ENCODE measurements at regions not wholly inside any gene's neighbourhood (a gene's known extent, or its start where the extent isn't known, plus 50 kb on each side); places are given as distances from the start of the nearest gene placed in this dataset.

GRCh38 chr13:84923831-84924230 lies 875.4 kb downstream of the SLITRK6 start:
- in situ Hi-C loops (cut with MboI; ENCODE audit: low sequenced_read_pairs): loop anchor here (25.0 kb wide), 1 partner anchor 888 kb away; no protein-coding TSS in a partner anchor

- in situ Hi-C loops (cut with MboI; ENCODE audit: low sequenced_read_pairs): loop anchor here (25.0 kb wide), 1 partner anchor 895 kb away; no protein-coding TSS in a partner anchor
Observed at GRCh38 chr13:84917252-84917878, 881.9 kb downstream of the SLITRK6 start.

- in situ Hi-C loops (cut with MboI; ENCODE audit: low sequenced_read_pairs): loop anchor here (25.0 kb wide), 1 partner anchor 900 kb away; no protein-coding TSS in a partner anchor
Observed at GRCh38 chr13:84912720-84913119, 886.5 kb downstream of the SLITRK6 start.

- in situ Hi-C loops (cut with MboI; ENCODE audit: low sequenced_read_pairs): loop anchor here (25.0 kb wide), 1 partner anchor 902 kb away; no protein-coding TSS in a partner anchor
Observed at GRCh38 chr13:84910423-84910822, 888.8 kb downstream of the SLITRK6 start.

- in situ Hi-C loops (cut with MboI; ENCODE audit: low sequenced_read_pairs): loop anchor here (25.0 kb wide), 1 partner anchor 909 kb away; no protein-coding TSS in a partner anchor
Observed at GRCh38 chr13:84903391-84903790, 895.8 kb downstream of the SLITRK6 start.

GRCh38 chr13:84902243-84902642 lies 897.0 kb downstream of the SLITRK6 start:
- in situ Hi-C loops (cut with MboI; ENCODE audit: low sequenced_read_pairs): loop anchor here (25.0 kb wide), 1 partner anchor 910 kb away; no protein-coding TSS in a partner anchor

- in situ Hi-C loops (cut with MboI; ENCODE audit: low sequenced_read_pairs): no loop called here
Observed at GRCh38 chr13:84896128-84896527, 903.1 kb downstream of the SLITRK6 start.

GRCh38 chr13:84894749-84895148 lies 904.5 kb downstream of the SLITRK6 start:
- in situ Hi-C loops (cut with MboI; ENCODE audit: low sequenced_read_pairs): no loop called here

- in situ Hi-C loops (cut with MboI; ENCODE audit: low sequenced_read_pairs): no loop called here
Observed at GRCh38 chr13:84885868-84886267, 913.4 kb downstream of the SLITRK6 start.

GRCh38 chr13:84873951-84874350 lies 925.3 kb downstream of the SLITRK6 start:
- in situ Hi-C loops (cut with MboI; ENCODE audit: low sequenced_read_pairs): no loop called here

GRCh38 chr13:84870190-84870589 lies 929.0 kb downstream of the SLITRK6 start:
- in situ Hi-C loops (cut with MboI; ENCODE audit: low sequenced_read_pairs): no loop called here

- in situ Hi-C loops (cut with MboI; ENCODE audit: low sequenced_read_pairs): no loop called here
Observed at GRCh38 chr13:84867246-84867645, 932.0 kb downstream of the SLITRK6 start.

- in situ Hi-C loops (cut with MboI; ENCODE audit: low sequenced_read_pairs): no loop called here
Observed at GRCh38 chr13:84865783-84866221, 933.4 kb downstream of the SLITRK6 start.

GRCh38 chr13:84864341-84864740 lies 934.9 kb downstream of the SLITRK6 start:
- in situ Hi-C loops (cut with MboI; ENCODE audit: low sequenced_read_pairs): no loop called here

GRCh38 chr13:84847107-84847506 lies 952.1 kb downstream of the SLITRK6 start:
- in situ Hi-C loops (cut with MboI; ENCODE audit: low sequenced_read_pairs): no loop called here

GRCh38 chr13:84845907-84846619 lies 953.2 kb downstream of the SLITRK6 start:
- in situ Hi-C loops (cut with MboI; ENCODE audit: low sequenced_read_pairs): no loop called here

GRCh38 chr13:84844473-84844872 lies 954.7 kb downstream of the SLITRK6 start:
- in situ Hi-C loops (cut with MboI; ENCODE audit: low sequenced_read_pairs): no loop called here

- in situ Hi-C loops (cut with MboI; ENCODE audit: low sequenced_read_pairs): no loop called here
Observed at GRCh38 chr13:84843368-84843767, 955.9 kb downstream of the SLITRK6 start.

GRCh38 chr13:84834201-84834600 lies 951.9 kb upstream of the SLITRK1 start:
- in situ Hi-C loops (cut with MboI; ENCODE audit: low sequenced_read_pairs): no loop called here

GRCh38 chr13:84831666-84832657 lies 949.7 kb upstream of the SLITRK1 start:
- in situ Hi-C loops (cut with MboI; ENCODE audit: low sequenced_read_pairs): no loop called here

GRCh38 chr13:84823528-84823927 lies 941.3 kb upstream of the SLITRK1 start:
- in situ Hi-C loops (cut with MboI; ENCODE audit: low sequenced_read_pairs): no loop called here
